Epidermal melanocyte (primary cell): ENCODE measurements at regions not wholly inside any gene's neighbourhood (a gene's known extent, or its start where the extent isn't known, plus 50 kb on each side); places are given as distances from the start of the nearest gene placed in this dataset.
A peak's percentile ranks its signal among the peaks of the same experiment; 100 is the strongest.
"Not testable (repeated sequence)": the region's sequence is repeated elsewhere in the genome, so short reads cannot be mapped to it uniquely, and the experiment has no call there.

Experiments used
- DNase-seq: peaks from one replicate; pipeline ENCODE4 v3.0.0; 2011; ENCODE audit warnings: low spot score; ENCODE audit not compliant: insufficient read length

DNA sequence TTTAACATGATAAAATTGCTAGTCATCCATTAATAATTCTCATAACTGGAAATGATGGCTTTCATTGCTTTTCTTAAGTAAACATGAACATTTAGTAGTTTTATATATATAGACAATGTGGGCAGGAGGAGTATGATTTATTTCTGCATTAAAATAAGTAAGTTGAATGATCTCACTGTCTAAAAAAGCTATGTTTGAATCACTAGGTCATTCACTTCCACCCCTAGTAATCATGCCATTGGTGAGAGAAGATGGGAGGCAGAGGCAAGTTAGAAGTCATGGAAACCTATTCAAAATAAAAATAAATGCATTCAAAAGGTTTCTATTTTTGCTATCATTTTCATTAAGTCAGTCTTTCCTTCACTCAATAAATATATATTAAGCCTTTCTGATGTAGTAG lies 226.4 kb downstream of the DUSP10 start:
- DNase-seq = no peak

GRCh38 chr1:221517961-221518360 lies 223.9 kb downstream of the DUSP10 start:
- DNase-seq = no peak

- no peak for DNase-seq
Observed at GRCh38 chr1:221520250-221520649, 221.6 kb downstream of the DUSP10 start.

GRCh38 chr1:221521686-221522085 lies 220.2 kb downstream of the DUSP10 start:
- no peak for DNase-seq

GRCh38 chr1:221522529-221522940 lies 219.4 kb downstream of the DUSP10 start:
- DNase-seq = no peak

DNA sequence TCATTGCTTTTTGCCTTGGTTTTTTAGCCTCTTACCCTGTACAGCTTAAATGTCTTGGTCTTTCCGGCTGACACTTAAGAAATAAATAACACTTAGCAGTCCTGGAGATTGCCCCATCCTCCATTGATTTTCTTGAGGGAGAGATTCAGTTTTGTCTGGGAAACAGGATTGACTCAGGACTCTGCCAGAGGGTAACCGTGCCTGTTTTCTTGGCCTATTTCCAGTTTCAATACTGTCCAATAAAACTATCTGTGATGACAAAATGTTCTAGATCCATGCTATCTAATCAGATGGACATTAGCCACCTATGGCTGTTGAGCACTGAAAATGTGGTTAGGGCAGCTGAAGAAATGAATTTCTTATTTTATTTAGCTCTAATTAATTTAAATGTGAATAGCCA lies 216.1 kb downstream of the DUSP10 start:
- no peak for DNase-seq

- no peak for DNase-seq
Observed at GRCh38 chr1:221527302-221527701, 214.6 kb downstream of the DUSP10 start.

DNA sequence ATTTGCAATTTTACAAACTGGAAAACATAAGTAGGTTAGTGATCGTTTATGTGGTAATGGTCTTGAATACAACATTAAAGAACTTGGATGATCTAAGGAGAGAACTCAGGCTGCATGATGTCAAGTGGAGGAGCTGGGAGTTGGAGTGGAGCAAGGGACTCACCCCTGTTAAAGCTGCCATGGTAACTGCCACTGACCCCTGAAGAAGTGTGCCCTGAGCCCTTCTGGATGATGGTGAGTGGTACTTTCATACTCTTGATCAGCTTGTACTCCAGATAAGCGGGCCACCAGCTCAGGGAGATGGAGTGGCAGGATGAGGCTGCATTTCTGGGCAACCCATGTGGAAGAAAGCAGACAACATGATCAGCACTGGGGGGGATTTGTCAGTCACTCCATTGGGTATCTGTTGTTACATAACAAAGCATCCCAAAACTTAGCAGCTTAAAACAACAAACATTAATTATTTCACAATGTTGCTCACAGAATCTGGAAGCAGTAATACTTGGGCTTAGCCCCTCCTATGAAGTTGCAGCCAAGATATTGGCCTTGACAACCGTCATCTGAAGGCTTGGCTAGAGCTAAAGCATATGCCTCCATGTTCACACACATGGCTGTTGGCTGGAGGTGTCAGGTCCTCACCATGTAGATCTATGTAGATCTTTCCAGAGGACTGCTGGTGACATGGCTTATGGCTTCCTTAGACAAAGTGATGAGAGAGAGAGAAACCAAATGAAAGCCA lies 213.8 kb downstream of the DUSP10 start:
- DNase-seq = no peak

- DNase-seq = not testable (repeated sequence)
Observed at GRCh38 chr1:221530159-221530558, 211.7 kb downstream of the DUSP10 start.

DNA sequence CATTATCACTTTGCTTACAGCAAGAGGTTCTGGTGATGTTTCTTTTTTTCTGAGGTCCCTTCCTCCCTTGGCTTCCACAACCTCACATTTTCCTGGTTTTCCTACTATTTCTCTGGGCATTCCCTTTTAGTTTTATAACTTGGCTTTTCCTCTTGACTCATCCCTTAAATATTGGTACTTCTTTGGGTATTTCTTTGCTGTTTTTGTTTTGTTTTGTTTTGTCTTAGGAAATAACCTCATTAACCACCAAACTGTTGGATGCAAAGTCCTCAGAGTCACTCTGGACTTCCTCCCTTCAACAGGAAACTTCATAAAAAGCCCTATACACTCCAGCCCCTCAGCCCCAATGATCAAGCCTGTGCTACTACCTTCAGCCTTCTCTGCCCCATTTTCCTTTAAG lies 211.1 kb downstream of the DUSP10 start:
- DNase-seq = no peak

DNA sequence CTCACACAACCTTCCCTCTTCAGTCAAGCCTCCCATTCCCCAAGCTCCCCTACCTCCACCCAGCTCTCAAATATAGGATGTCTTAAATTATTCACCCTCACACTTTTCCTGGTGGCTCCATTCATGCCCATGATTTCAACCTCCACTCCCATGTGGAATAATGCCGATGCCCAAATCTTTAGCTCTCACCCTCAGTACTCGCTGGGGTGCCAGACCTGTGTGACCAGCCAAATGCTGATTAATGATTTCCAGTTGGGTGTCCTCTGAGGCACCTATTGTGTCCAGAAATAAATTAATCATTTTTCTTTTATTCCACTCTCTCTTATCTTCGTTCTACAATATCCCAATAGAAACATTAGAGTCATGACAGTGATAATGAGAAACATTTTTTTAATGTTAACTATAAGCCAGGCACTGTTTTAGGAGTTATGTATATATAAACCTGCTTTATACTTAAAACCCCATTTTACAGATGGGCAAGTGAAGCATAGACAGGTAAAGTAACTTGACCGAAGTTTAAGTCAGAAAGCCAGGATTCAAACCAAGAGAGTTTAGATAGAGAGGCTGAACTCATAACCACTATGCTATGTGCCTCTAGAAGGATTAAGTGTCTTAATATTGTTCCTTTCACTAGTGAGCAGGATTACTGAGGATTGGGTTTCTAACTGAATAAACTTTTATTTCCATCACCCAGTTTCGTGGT lies 209.7 kb downstream of the DUSP10 start:
- DNase-seq = no peak

- DNase-seq = no peak
Observed at GRCh38 chr1:221541296-221541695, 200.6 kb downstream of the DUSP10 start.

DNA sequence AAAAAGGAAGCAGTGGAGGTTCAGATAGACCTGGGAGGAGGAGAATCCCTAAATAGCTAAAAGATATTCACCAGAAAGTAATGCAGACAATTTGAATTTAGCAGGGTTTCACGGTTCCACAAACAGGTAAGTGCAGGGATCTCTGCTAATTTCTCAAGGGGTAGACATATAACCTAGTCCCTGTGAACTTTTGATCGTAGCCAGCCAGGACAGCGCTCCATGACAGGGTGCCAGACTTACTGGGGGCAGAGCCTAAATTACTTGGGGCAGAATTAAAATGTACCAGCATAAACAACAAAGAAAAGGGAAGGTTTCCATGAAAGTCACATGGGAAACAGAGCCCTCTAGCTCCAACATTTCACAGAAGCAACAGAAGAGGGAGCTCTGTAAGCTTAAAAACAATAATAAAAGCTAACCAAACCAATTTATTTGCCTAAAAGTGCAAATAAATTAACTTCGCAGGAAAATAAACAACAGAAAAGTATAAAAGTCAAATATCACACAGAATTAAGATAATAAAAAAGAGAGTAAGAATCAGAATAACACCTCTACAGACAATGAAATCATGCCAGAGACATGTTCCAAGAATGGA lies 198.3 kb downstream of the DUSP10 start:
- DNase-seq = peak; percentile 60

- no peak for DNase-seq
Observed at GRCh38 chr1:221548942-221549341, 192.9 kb downstream of the DUSP10 start.

- no peak for DNase-seq
Observed at GRCh38 chr1:221549815-221550214, 192.1 kb downstream of the DUSP10 start.

- DNase-seq = not testable (repeated sequence)
Observed at GRCh38 chr1:221552792-221553191, 189.1 kb downstream of the DUSP10 start.

DNA sequence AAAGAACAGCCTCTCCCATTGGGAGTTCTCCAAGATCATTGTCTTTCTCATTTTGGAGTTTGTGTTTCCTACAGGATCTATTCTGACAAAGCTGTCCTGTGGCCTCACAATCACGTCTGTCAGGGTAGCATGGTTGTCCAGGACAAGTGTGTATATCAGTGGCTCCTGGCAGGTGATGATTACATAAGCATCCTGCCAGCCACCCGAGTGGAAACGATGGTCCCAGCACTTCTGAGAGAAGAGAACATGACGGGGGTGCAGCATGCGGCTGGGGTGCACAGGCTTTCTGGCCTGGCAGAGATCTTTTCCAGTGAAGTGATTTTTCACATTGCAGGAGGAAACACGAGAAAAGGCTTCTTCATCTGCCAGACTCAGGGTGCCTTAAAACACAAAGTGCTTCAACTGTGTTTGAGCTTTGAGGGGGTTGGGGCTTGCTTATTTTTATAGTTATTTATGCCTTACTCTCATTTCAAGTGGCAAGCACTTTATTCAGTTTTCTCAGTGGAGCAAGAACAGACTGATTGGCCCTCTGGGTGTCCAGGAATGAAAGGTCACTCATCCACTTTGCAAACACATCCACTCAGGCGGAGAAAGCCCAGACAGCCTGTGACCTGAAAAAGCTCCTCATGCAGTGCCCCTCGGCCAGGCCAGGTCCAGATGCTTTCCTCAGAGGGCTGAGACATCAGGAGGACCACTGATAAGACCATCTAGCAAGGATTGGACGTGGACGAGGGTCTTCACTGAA lies 186.0 kb downstream of the DUSP10 start:
- no peak for DNase-seq

- no peak for DNase-seq
Observed at GRCh38 chr1:221556435-221556834, 185.5 kb downstream of the DUSP10 start.

DNA sequence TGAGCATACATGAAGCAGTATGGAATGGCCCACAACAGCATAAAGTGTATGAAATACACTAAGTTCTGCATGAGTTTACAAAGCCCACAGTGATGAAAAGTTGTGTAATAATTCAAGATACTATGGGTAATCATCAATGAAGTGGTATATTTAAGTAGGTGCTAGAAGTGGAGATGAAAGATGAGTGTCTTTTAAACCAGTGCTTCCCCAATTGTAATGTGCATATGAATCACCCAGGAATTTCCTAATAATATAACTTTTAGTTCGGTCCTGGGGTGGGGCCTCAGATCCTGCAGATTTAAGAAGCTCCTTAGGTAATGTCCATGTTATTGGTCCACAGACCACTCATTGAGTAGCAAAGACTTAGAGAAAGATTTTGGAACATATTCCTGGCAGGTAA lies 184.9 kb downstream of the DUSP10 start:
- DNase-seq = no peak

DNA sequence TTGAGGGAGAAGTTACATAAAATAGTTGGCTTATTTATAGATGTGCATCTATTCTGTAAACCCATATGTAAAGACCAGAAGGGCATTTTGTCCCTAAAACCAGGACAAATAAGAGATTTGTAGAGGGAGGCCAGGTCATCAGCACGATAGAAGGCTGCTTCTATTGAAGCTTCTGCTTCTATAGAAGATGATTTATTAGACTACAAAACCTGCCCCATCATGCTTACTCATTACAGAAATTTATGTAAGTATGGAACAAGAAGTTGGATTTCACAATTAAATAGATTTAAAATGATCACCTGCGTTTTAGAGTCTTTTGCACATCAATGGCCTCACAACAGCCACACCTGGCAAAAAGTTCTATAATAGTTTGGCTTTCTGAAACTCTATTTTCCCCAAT lies 183.5 kb downstream of the DUSP10 start:
- no peak for DNase-seq

DNA sequence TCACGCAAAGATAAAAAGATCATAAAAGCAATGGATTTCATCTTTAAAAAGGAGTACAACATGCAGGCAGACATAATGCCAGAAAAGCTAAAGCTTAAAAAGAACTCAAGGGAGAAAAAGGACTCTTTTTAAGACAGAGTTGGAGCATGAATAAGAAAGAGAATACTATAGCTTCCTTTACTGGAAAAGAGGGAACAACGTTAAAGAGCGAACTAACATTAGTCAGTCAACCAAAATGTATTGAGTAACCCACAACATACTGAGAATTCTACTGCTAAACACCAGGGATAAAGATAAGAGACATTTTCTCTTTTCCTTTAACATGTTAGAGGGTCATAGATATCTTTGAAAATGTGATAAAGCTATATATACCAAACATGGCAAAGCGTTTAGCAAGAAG lies 182.0 kb downstream of the DUSP10 start:
- no peak for DNase-seq
